Uterus (tissue), 2 donors: ENCODE measurements at regions not wholly inside any gene's neighbourhood (a gene's known extent, or its start where the extent isn't known, plus 50 kb on each side); places are given as distances from the start of the nearest gene placed in this dataset.
"Not testable (repeated sequence)": the region's sequence is repeated elsewhere in the genome, so short reads cannot be mapped to it uniquely, and the experiment has no call there.

Source experiments
- CTCF ChIP-seq, 4 experiments: fragments of 200-600 bp in 2 of 4; fragments of 450-650 bp in 2 of 4; sonication (generic) in 2 of 4; IDR thresholded peaks; one replicate each; pipeline ENCODE4 v1.5.1; 2016 to 2019; ENCODE audit warnings: antibody characterized with exemption in 4 of 4, mild to moderate bottlenecking in 2 of 4, moderate library complexity in 1 of 4
- POLR2A ChIP-seq, 2 donors: fragments of 450-650 bp; IDR thresholded peaks; one replicate each; pipeline ENCODE4 v1.6.1; 2016; ENCODE audit warnings: antibody characterized with exemption in 2 of 2, mild to moderate bottlenecking in 1 of 2, moderate library complexity in 1 of 2

GRCh38 chr20:1799746-1800145, 95.5 kb upstream of the SIRPA start:
- TF ChIP-seq POLR2A, CTCF (IDR thresholded peaks at IDR 0.05): not testable (repeated sequence)
